Glomerular visceral epithelial cell (primary cell): ENCODE measurements at regions not wholly inside any gene's neighbourhood (a gene's known extent, or its start where the extent isn't known, plus 50 kb on each side); places are given as distances from the start of the nearest gene placed in this dataset.
"Not testable (repeated sequence)": the region's sequence is repeated elsewhere in the genome, so short reads cannot be mapped to it uniquely, and the experiment has no call there.

Source experiments
- DNase-seq: peaks from one replicate; pipeline ENCODE4 v3.0.0-alpha.2; 2016; ENCODE audit errors: extremely low spot score

GRCh38 chr13:50484472-50485113, 358.9 kb downstream of the DLEU7 start:
- no peak for DNase-seq

- no peak for DNase-seq
Measured at GRCh38 chr13:50485979-50486935, 357.2 kb downstream of the DLEU7 start.

DNA sequence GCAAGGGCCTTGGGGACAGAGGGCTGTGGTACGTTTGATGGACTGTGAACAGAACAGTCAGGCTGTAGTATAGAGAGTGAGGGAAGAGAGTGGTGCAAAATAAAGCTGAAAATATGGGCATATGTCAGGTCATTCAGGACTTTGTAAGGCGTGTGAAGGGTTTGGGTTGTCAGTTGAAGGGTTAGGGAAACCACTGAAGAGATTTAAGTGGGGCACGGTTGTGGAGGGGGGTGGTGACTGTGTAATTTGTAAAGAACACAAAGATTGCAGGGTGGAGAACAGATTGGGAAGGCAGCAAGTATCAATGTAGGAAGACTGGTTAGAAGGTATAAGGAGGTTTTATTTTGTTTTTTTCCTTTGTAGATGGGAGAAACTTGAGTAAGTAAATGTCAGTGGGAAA, 349.8 kb downstream of the DLEU7 start:
- DNase-seq, result no peak

GRCh38 chr13:50494138-50494537, 349.4 kb downstream of the DLEU7 start:
- DNase-seq, result no peak

GRCh38 chr13:50503212-50503611, 340.3 kb downstream of the DLEU7 start:
- DNase-seq, result not testable (repeated sequence)

DNA sequence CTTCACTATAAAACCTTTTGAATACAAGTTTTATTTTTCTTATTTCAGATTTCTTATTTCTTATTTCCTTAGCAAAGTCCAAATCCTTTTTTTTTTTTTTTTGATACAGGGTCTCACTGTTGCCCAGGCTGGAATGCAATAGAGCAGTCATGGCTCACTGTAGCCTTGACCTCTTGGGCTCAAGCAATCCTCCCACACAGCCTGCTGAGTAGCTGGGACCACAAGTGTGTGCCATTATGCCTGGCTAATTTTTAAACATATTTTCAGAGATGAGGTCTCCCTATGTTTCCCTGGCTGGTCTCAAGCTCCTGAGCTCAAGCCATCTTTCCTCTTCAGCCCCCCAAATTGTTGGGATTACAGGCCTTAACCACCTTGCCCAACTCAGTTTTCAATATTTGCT, 334.3 kb downstream of the DLEU7 start:
- DNase-seq, result no peak

GRCh38 chr13:50509771-50510441, 333.6 kb downstream of the DLEU7 start:
- DNase-seq, result no peak

DNA sequence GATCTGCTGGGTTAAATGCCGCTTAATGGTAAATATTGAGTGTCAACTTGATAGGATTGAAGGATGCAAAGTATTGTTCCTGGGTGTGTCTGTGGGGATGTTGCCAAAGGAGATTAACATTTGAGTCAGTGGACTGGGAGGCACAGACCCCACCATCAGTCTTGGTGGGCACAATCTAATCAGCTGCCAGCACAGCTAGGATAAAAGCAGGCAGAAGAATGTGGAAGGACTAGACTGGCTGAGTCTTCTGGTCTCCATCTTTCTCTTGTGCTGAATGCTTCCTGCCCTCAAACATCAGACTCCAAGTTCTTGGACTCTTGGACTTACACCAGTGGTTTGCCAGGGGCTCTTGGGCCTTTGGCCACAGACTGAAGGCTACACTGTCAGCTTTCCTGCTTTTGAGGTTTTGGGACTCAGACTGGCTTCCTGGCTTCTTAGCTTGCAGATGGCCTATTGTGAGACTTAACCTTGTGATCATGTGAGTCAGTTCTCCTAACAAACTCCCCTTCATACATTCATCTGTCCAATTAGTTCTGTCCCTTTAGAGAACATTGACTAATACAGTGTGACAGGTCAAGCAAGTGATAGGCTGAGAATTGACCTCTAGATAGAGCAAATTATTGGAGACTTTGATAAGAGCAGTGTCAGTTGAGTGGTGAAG, 332.5 kb downstream of the DLEU7 start:
- DNase-seq, result not testable (repeated sequence)

GRCh38 chr13:50511877-50512341, 331.6 kb downstream of the DLEU7 start:
- DNase-seq, result no peak

DNA sequence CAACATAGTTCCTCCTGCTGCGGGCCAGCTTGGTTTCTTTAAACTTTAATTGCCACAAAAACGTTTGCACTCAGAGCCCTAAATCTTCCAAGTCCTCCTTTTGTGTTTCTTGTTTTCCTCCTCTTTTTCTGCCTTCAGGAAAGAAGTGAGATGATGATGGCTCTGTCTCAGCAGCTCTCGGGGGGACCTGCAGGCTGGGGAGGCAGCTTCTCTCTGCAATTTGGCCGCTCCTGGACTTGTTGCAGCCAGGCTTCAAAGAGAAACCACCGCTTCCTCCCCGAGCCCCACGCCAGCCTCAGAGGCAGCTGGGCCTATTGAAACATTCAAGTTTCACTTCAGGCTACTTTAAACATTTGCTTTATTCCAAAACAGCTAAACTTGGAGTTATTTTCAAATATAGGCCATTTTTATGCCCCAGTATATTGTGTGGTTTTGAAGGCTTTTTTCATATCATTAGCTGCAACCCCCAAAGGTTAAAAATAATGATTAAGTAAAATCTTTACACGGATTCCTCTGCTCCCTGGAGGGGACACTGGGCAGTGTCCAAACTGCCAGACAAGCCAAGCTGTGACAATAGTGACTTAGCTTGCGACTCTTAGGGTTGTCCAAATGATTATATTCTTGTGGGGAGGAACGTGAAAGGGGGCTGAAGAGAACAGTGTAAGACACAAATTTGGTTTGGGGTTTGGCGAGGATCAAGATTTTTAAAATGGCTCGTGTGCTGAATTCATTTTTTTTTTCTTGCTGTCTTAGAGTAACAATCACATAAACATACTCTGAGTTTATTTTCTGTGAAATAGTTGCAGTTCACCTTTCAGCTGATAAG, 330.8 kb downstream of the DLEU7 start:
- peak; percentile 50 for DNase-seq

DNA sequence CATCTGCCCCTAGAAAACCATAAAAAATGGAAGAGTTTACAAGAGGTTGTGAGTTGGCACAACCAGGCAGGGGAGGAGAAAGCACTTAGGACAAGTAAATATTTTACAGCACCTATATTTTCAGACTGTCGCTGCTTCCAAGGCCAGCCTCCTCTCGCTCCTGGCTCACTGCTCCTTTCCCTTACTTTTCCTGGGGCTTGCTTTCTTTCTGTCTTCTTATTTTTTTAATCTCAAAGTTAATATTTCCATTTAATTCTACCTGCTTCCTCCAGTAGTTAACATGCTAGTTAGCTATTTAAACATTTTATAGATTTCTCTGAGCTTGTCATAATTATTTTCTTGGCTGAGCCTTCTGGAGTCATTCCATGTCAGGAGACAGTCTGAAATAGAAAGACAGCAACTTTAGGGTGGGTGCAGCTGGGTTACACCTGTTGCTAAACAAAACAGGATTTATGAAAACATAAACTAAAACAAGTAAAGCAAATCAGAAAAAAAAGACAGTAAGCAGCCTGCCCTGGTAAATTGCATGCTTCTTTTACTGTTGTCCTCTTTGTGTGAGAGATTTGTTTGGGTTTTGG, 330.1 kb downstream of the DLEU7 start:
- DNase-seq, result no peak

DNA sequence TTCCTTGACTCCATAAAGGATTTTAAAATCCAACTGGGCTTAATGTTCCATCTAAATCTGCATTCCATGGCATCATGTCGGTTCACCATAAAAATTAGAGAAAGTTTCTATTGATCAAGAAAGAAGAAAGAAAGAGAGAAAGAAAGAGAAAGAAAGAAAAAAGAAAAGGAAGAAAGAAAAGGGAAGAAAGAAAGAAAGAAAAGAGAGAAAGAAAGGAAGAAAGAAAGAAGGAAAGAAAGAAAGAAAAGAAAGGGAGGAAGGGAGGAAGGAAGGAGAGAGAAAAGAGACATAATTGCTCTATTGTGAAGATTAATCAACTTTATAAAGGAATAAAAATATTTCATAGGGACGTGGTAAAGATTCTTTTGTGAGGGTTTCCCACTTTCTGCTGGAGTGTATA, 329.2 kb downstream of the DLEU7 start:
- no peak for DNase-seq

GRCh38 chr13:50518131-50518530, 325.4 kb downstream of the DLEU7 start:
- no peak for DNase-seq

DNA sequence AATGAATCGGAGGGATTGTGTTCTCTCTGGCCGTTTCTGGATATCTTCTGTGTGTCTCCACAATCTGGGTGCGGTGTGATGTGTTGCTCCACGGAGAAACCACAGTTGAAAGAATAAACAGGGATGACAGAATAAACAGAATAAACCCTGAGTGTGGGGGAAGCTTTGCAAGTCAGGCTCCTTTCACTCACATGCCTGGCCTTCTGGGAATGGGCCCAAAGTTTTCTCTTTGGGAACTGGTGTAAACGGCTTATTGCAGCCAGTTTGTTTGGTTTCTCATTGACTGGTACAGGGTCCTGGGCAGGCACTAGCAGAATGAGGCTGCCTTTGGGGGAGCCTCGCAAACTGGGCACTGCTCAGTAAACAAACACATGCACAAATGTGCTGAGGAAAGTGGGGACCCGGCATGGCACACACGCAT, 324.7 kb downstream of the DLEU7 start:
- DNase-seq, result no peak

- DNase-seq, result no peak
Measured at GRCh38 chr13:50519866-50520265, 323.6 kb downstream of the DLEU7 start.

- no peak for DNase-seq
Measured at GRCh38 chr13:50521006-50521830, 322.3 kb downstream of the DLEU7 start.

GRCh38 chr13:50521831-50522149, 321.7 kb downstream of the DLEU7 start:
- DNase-seq, result no peak

DNA sequence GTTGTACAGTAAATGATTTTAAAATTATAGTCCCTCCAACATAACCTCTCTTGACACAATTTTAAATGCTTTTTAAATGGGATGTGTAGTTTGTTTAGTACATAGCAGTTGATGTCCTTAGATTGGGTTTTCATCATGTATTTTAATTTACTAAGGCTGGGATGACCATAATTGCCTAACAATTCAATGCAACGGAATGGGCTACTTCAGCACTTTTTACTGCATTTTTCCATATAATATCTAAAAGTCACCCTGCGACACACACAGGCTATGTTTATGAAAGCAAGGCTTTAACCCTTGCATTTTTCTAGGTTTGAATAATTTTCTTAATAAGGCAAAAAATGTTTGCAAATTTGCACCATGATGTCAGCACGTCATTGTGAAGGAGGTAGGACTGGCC, 321.0 kb downstream of the DLEU7 start:
- DNase-seq, result no peak

DNA sequence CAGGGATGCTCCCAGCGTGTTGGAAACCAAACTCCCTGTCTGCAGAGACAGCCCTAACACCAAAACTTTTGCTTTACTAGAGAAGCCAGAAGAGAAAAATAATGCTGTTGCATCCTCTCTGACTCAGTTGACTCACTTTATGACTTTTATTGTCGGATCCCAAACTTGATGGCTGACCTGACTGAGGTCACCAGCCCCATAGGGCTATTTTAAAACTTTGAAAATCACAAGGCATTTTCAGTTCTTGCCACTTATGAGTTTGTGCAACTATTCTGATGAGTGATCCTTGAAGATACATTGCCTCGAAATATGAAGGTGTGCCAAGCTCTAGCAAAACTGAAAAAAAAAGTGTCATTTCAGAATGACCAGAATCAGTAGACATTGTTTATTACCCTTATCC, 320.2 kb downstream of the DLEU7 start:
- DNase-seq, result no peak

DNA sequence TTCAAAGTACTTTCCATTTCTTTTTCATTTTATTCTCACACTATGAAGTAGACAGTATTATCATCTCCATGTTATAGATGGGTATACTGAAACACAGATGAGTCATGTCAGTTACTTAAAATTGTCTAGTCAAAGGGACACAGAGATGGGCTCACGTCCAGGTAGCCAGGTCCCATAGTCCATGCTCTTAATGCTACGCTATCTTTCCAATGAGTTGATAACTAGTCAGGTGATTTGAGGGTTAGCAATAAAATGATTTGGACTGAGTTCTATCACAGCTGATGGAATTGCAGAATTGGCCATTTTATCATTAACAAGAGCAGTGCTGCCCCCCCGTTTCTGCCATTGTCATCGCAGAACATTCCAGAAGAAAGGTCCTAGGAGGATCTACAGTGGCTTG, 318.9 kb downstream of the DLEU7 start:
- DNase-seq, result no peak
